ENCODE measurements at regions not wholly inside any gene's neighbourhood (a gene's known extent, or its start where the extent isn't known, plus 50 kb on each side); places are given as distances from the start of the nearest gene placed in this dataset.

GRCh38 chr4:30904588-30904987 lies 184.4 kb downstream of the PCDH7 start:
- no peak for TF ChIP-seq POLR2AphosphoS5 (IDR thresholded peaks at IDR 0.05)
- TF ChIP-seq CTCF (IDR thresholded peaks at IDR 0.05) = no peak
